Neutrophil (primary cell): ENCODE measurements at regions not wholly inside any gene's neighbourhood (a gene's known extent, or its start where the extent isn't known, plus 50 kb on each side); places are given as distances from the start of the nearest gene placed in this dataset.

Experiments
- H3K27ac ChIP-seq: fragments of 200-600 bp; sonication (generic); 2 replicates; pipeline ENCODE4 v1.5.1; 2016; ENCODE audit warnings: mild to moderate bottlenecking, moderate library complexity
- H3K27me3 ChIP-seq: fragments of 200-600 bp; sonication (generic); 2 replicates; pipeline ENCODE4 v1.6.0; 2016; ENCODE audit warnings: mild to moderate bottlenecking
- H3K36me3 ChIP-seq: fragments of 200-600 bp; sonication (generic); 2 replicates; pipeline ENCODE4 v1.5.1; 2017
- H3K4me1 ChIP-seq, 2 experiments: fragments of 200-600 bp in 1 of 2; sonication (generic) in 1 of 2; 1 replicate in 1 of 2; 2 replicates in 1 of 2; pipeline versions ENCODE4 v1.5.1 to v1.6.1; 2013 to 2016; ENCODE audit warnings: low read depth in 1 of 2, low read length in 1 of 2, mild to moderate bottlenecking in 1 of 2, moderate library complexity in 1 of 2; ENCODE audit not compliant: control insufficient read depth in 1 of 2, insufficient read depth in 1 of 2
- H3K4me3 ChIP-seq, 2 experiments: fragments of 200-600 bp in 1 of 2; sonication (generic) in 1 of 2; 1 replicate in 1 of 2; 2 replicates in 1 of 2; pipeline ENCODE4 v1.5.1; 2013 to 2016; ENCODE audit warnings: low read depth in 1 of 2, low read length in 1 of 2, mild to moderate bottlenecking in 1 of 2, moderate library complexity in 1 of 2
- H3K9me3 ChIP-seq: fragments of 200-600 bp; sonication (generic); 2 replicates; pipeline ENCODE4 v1.5.1; 2016
- TF ChIP-seq, protein P1 (sequence below): fragments of 200-600 bp; sonication (generic); IDR thresholded peaks from 2 replicates; pipeline ENCODE4 v1.5.1; 2016; ENCODE audit warnings: antibody characterized with exemption

DNA sequence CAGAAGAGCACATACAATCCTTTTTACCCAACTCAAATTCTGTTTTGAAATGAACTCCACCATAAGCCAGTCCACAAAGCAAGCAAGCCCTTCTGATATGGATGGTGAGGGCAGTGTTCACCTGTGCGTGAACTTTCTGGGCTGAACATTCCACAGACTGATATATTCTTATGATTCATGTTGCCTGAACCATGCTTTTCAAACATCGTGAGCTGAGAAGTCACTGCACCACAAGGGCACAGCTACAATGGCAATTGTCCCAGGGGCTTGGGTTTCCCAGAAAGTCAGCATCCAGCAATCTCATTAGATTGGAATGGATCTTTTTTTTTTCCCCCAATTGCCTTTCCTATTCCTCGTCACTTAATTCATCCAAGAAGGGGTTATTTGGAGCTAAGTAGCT, 86.9 kb upstream of the ZNF438 start:
- H3K4me1 ChIP-seq = no peaks in the 10 kb centered on the region
- no peak overlapping the region for H3K4me3 ChIP-seq
- no peaks in the 10 kb centered on the region for H3K9me3 ChIP-seq
- TF ChIP-seq, protein P1, sequence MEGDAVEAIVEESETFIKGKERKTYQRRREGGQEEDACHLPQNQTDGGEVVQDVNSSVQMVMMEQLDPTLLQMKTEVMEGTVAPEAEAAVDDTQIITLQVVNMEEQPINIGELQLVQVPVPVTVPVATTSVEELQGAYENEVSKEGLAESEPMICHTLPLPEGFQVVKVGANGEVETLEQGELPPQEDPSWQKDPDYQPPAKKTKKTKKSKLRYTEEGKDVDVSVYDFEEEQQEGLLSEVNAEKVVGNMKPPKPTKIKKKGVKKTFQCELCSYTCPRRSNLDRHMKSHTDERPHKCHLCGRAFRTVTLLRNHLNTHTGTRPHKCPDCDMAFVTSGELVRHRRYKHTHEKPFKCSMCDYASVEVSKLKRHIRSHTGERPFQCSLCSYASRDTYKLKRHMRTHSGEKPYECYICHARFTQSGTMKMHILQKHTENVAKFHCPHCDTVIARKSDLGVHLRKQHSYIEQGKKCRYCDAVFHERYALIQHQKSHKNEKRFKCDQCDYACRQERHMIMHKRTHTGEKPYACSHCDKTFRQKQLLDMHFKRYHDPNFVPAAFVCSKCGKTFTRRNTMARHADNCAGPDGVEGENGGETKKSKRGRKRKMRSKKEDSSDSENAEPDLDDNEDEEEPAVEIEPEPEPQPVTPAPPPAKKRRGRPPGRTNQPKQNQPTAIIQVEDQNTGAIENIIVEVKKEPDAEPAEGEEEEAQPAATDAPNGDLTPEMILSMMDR = no peak
- no peaks in the 10 kb centered on the region for H3K36me3 ChIP-seq
- no peak overlapping the region for H3K27ac ChIP-seq
- no peaks in the 10 kb centered on the region for H3K27me3 ChIP-seq

DNA sequence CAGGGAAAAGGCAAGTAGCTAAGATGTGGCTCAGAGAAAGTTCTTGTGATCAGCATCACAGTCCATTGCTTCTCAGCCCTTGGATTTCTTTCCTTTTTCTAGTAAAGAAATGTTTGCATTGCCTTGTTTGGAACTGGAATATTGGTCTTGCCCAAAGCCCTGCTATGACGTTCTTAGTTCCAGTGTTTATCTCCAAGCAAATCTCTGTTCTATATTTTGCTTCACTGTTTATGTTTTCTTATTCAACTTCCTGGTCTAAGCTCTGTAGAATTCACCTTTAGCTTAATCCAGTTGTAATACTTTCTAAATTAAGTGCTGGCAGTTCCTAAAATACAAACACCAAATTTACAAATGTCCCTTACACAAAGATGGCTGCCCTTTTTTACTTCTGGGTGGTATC, 88.7 kb upstream of the ZNF438 start:
- no peaks in the 10 kb centered on the region for H3K36me3 ChIP-seq
- H3K27me3 ChIP-seq = no peaks in the 10 kb centered on the region
- H3K9me3 ChIP-seq = no peaks in the 10 kb centered on the region
- H3K27ac ChIP-seq = no peak overlapping the region
- no peak overlapping the region for H3K4me3 ChIP-seq
- TF ChIP-seq, protein P1 = no peak
- no peaks in the 10 kb centered on the region for H3K4me1 ChIP-seq

DNA sequence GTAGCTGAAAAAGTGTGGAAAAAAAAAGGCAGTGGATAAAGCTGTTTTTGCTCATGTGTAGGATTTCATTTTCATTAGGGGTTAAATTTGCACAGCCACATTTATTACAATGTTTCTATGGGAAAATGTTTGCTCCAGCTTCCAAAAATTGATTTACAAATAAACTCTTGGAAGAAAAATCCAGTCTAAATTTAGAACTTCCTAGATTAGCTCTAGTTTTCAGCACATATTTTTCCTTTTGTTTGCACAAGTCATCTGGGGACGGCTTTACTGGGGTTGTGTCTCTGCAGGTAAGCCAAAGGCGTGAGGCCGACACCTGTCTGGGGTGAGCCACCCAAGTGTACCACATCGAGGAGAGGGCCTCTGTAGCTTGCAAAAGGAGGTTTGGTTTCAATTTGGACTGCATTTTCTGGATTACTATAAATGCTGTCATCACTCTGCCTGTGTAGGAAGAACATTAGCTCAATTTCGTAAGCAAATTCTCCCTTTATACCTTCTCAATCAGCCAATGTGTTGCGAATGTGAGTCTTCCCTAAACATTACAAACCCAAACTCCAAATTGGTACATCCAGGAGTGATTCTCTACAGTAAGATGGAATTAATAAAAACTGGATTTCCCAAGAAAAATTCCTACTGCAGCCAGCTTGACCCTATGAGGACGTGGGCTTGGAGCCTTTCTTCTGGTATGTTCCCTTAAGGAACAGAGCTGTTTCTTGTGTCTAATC, 89.5 kb upstream of the ZNF438 start:
- no peak overlapping the region for H3K4me3 ChIP-seq
- H3K27me3 ChIP-seq = no peaks in the 10 kb centered on the region
- H3K9me3 ChIP-seq = no peaks in the 10 kb centered on the region
- H3K4me1 ChIP-seq = no peaks in the 10 kb centered on the region
- TF ChIP-seq, protein P1 = no peak
- no peaks in the 10 kb centered on the region for H3K36me3 ChIP-seq
- H3K27ac ChIP-seq = no peak overlapping the region

DNA sequence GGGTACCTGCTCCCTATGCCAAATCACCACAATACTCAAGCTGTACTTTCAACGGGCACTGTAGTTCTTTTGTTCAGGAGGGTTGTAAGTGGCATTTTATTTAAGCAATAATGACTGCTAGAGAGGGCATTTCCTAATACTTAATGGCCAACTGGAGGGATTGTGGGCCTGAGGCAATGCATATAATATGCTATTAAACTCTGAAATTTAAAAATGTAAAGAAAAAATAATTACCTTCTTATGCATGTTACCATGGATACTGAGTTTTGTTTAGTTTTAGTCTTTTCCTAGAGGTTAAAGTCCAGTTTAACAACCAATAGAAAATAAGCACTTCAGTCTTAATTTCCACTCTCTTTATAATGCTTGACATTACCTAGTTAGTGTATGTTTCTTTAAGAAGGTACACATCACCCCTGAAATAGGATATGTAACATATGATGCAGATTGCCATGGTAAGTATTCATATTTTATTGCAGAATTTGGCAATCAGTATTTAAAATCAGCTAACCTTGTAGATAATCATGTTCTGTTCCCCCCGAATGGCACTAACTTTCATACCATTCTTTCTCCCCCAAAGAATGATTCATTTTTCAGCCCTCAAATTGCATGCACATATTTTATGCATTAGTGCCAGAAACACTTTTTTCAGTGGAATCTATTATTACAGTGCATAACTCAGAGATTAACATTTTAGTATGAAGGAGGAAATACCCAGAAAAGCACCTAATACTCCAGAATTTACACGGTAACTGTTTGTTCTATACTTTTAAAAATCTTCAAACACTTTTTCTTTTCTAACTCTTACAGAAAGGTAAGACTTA, 90.3 kb upstream of the ZNF438 start:
- Histone ChIP-seq H3K36me3 (no peaks in the 10 kb centered on the region), H3K27me3 (no peaks in the 10 kb centered on the region), H3K4me1 (no peaks in the 10 kb centered on the region), H3K9me3 (no peaks in the 10 kb centered on the region), H3K4me3 (no peak overlapping the region), H3K27ac (no peak overlapping the region)
- TF ChIP-seq, protein P1 = no peak

DNA sequence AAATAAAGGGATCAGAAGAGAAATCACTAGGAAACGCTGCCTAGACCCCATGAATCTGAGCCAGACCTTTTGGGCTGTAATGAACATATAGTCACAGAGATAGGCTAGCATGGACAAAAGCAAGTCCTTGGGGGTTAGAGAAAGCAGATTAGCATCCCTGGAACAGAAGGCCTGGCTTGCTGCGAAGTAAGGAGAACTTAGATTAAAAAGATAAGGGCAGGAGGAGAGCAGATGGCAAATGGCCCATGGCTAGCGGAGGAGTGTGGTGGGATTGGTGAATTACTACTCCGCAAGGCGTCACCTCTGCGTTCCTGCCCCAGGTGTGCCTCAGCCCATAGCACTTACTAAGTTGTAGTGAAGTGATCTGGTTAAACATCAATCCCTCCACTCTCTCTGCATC, 92.3 kb upstream of the ZNF438 start:
- TF ChIP-seq, protein P1 = no peak
- H3K4me3 ChIP-seq = no peak overlapping the region
- H3K27ac ChIP-seq = no peak overlapping the region
- no peaks in the 10 kb centered on the region for H3K36me3 ChIP-seq
- H3K9me3 ChIP-seq = no peaks in the 10 kb centered on the region
- no peaks in the 10 kb centered on the region for H3K27me3 ChIP-seq
- H3K4me1 ChIP-seq = no peaks in the 10 kb centered on the region
